ENCODE measurements at regions not wholly inside any gene's neighbourhood (a gene's known extent, or its start where the extent isn't known, plus 50 kb on each side); places are given as distances from the start of the nearest gene placed in this dataset.
A peak's percentile ranks its signal among the peaks of the same experiment; 100 is the strongest.

DNA sequence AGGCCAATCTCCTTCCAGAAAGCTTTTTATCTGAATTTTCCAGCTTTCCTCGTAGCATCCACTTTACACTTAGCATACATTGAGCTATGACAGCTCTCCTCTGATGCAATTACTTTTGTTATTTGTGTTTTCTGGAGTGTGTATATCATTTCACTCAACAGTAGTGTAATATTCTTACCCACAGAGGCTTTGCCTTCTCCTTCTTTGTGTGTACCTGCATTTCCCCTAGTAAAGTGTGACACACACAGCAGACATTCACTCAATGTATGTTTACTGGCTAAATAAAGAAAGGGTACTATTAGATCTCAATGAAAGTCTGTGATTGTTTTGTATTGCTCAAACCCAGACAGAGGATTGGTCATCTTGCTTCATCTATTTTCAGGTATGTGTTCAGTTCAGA is 193.7 kb upstream of the MEX3C start:
- H3K27me3 ChIP-seq: no peaks in the 10 kb centered on the region
- intact Hi-C loops (cut with DNase I; ENCODE audit: low total_unique reads): no loop called here
- H3K27ac ChIP-seq: no peak overlapping the region
- H3K4me1 ChIP-seq: no peaks in the 10 kb centered on the region
- 61 to 86% (median 69%) methylated on average over 1 of the region's 1 CpG for WGBS, 5 donors
- H3K9me3 ChIP-seq: no peaks in the 10 kb centered on the region
- no peak for TF ChIP-seq POLR2A (IDR thresholded peaks at IDR 0.05)
- no peaks in the 10 kb centered on the region for H3K36me3 ChIP-seq
- no peak overlapping the region for H3K4me3 ChIP-seq
- no peak for DNase-seq

- 71 to 79% (median 75%) methylated on average over 5 of the region's 5 CpGs for WGBS, 5 donors
- Histone ChIP-seq H3K27me3 (no peaks in the 10 kb centered on the region), H3K4me3 (no peak overlapping the region), H3K27ac (no peak overlapping the region), H3K4me1 (no peaks in the 10 kb centered on the region), H3K9me3 (no peaks in the 10 kb centered on the region), H3K36me3 (no peaks in the 10 kb centered on the region)
- intact Hi-C loops (cut with DNase I; ENCODE audit: low total_unique reads): no loop called here
- no peak for DNase-seq
- TF ChIP-seq EP300 (IDR thresholded peaks at IDR 0.05): no peak
- TF ChIP-seq, protein P1, sequence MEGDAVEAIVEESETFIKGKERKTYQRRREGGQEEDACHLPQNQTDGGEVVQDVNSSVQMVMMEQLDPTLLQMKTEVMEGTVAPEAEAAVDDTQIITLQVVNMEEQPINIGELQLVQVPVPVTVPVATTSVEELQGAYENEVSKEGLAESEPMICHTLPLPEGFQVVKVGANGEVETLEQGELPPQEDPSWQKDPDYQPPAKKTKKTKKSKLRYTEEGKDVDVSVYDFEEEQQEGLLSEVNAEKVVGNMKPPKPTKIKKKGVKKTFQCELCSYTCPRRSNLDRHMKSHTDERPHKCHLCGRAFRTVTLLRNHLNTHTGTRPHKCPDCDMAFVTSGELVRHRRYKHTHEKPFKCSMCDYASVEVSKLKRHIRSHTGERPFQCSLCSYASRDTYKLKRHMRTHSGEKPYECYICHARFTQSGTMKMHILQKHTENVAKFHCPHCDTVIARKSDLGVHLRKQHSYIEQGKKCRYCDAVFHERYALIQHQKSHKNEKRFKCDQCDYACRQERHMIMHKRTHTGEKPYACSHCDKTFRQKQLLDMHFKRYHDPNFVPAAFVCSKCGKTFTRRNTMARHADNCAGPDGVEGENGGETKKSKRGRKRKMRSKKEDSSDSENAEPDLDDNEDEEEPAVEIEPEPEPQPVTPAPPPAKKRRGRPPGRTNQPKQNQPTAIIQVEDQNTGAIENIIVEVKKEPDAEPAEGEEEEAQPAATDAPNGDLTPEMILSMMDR (IDR thresholded peaks at IDR 0.05): no peak
- no peak for TF ChIP-seq POLR2AphosphoS5 (IDR thresholded peaks at IDR 0.05)
- no peak for TF ChIP-seq POLR2A (IDR thresholded peaks at IDR 0.05)
Observed at GRCh38 chr18:51391731-51392130, 194.2 kb upstream of the MEX3C start.

DNA sequence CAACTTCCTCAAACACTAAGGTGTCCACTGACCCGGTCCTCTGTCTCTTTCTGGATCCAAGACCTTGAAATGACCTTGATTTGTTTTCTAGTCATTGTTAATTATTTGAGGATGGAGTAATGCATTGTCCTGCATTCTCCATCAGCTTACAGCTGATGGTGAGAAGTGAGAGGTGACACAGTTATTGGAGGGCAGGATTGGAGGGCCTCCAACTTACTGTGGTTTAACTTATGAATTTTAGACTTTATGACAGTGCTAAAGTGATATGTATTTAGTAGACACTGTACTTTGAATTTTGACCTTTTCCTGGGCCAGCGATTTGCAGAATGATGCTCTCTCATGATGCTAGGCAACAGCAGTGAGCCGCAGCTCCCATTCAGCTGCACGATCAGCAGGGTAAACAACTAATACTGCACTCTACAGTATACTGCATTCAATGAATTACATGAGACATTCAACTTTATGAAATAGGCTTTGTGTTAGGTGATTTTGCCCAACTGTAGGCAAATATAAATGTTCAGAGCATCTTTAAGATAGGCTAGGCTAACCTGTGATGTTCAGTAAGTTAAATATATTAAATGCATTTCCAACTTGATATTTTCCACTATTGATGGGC is 200.0 kb upstream of the MEX3C start:
- Histone ChIP-seq H3K27ac (no peak overlapping the region), H3K36me3 (no peaks in the 10 kb centered on the region), H3K27me3 (no peaks in the 10 kb centered on the region), H3K4me1 (no peaks in the 10 kb centered on the region), H3K4me3 (no peak overlapping the region), H3K9me3 (no peaks in the 10 kb centered on the region)
- intact Hi-C loops (cut with DNase I; ENCODE audit: low total_unique reads): no loop called here
- 53 to 79% (median 77%) methylated on average over 4 of the region's 4 CpGs for WGBS, 5 donors
- DNase-seq: peak in 1 of 2 donors; percentile 12
- TF ChIP-seq, protein P1 (IDR thresholded peaks at IDR 0.05): no peak
- TF ChIP-seq POLR2AphosphoS5 (IDR thresholded peaks at IDR 0.05) (no peak), EP300 (IDR thresholded peaks at IDR 0.05) (no peak), POLR2A (IDR thresholded peaks at IDR 0.05) (no peak)

DNA sequence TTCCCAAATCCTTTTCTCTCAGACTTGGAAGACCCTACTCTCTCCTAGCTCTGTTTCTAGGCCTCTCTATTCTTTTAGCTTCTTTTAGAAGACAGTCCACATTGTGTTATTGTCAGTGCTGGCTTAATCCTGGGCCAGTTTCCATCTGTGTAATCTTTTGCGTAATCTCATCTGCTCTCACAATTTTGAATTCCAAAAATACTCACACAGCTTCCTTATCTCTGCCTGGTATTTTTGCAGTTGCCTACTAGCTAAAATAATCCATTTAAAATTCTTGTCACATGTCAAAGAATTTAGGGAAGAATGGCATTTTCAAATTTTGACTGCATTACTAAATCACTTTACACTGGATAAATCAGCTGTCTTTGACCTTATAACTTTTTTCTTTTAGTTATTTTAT is 200.6 kb upstream of the MEX3C start:
- Histone ChIP-seq H3K4me1 (no peaks in the 10 kb centered on the region), H3K9me3 (no peaks in the 10 kb centered on the region), H3K4me3 (no peak overlapping the region), H3K27me3 (no peaks in the 10 kb centered on the region), H3K36me3 (no peaks in the 10 kb centered on the region), H3K27ac (no peak overlapping the region)
- no peak for DNase-seq
- no peak for TF ChIP-seq POLR2AphosphoS5 (IDR thresholded peaks at IDR 0.05)
- TF ChIP-seq, protein P1 (IDR thresholded peaks at IDR 0.05): no peak
- TF ChIP-seq POLR2A (IDR thresholded peaks at IDR 0.05): no peak
- no peak for TF ChIP-seq EP300 (IDR thresholded peaks at IDR 0.05)
- 71 to 93% (median 85%) methylated on average over 1 of the region's 1 CpG for WGBS, 5 donors
- intact Hi-C loops (cut with DNase I; ENCODE audit: low total_unique reads): no loop called here

- no peak for DNase-seq
- H3K27me3 ChIP-seq: no peaks in the 10 kb centered on the region
- H3K9me3 ChIP-seq: no peaks in the 10 kb centered on the region
- WGBS, 5 donors: 89 to 93% (median 91%) methylated on average over 11 of the region's 11 CpGs
- no peak overlapping the region for H3K27ac ChIP-seq
- TF ChIP-seq, protein P1 (IDR thresholded peaks at IDR 0.05): no peak
- TF ChIP-seq EP300 (IDR thresholded peaks at IDR 0.05): no peak
- TF ChIP-seq POLR2AphosphoS5 (IDR thresholded peaks at IDR 0.05): no peak
- TF ChIP-seq POLR2A (IDR thresholded peaks at IDR 0.05): no peak
- no peaks in the 10 kb centered on the region for H3K36me3 ChIP-seq
- no peaks in the 10 kb centered on the region for H3K4me1 ChIP-seq
- intact Hi-C loops (cut with DNase I; ENCODE audit: low total_unique reads): no loop called here
- H3K4me3 ChIP-seq: no peak overlapping the region
Observed at GRCh38 chr18:51399491-51400122, 202.1 kb upstream of the MEX3C start.

Data from stomach (tissue), 8 donors.